ENCODE measurements at regions not wholly inside any gene's neighbourhood (a gene's known extent, or its start where the extent isn't known, plus 50 kb on each side); places are given as distances from the start of the nearest gene placed in this dataset.

DNA sequence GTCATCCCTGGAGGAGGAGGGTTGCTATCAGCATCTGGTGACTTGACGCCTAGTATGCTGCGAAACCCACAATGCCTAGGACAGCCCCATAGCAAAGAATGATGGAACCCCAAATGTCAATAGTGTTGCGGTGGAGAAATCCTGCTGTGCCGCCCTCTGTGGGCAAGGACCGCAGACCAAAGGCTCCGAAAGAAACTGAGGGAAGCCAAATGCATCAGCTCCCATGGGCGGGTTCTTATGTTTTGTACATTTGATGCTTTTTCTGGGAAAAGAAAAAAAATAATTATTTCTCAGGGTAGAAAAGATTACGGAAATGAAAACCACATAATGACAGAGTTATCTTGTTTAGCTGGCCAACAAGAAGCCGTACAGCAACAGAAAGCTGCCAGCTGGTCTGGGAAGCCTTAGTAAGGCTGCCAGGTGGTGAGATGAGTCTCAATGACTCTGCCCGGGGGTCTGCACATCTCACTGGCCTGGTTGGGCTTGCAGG is 95.0 kb upstream of the TBL1X start:
- Histone ChIP-seq H3K9ac (ENCODE audit: low read length) (no peak overlapping the region), H3K4me2 (ENCODE audit: low read depth, low read length, poor library complexity, severe bottlenecking) (no peak overlapping the region), H3K9me2 (replicated peaks; ENCODE audit: insufficient read depth, low read length) (no peaks in the 10 kb centered on the region), H3F3A (ENCODE audit: insufficient read depth) (no peaks in the 10 kb centered on the region), H3K27ac (ENCODE audit: low read depth, low read length) (no peak overlapping the region), H3K36me3 (ENCODE audit: low read length) (no peaks in the 10 kb centered on the region), H2AFZ (ENCODE audit: low read depth, low read length, severe bottlenecking) (no peak overlapping the region), H3K27me3 (ENCODE audit: low read length) (no peaks in the 10 kb centered on the region), H3K79me2 (ENCODE audit: insufficient read depth, low read length) (no peaks in the 10 kb centered on the region), H3K9me3 (ENCODE audit: insufficient read depth, low read length) (no peaks in the 10 kb centered on the region), H3K4me3 (ENCODE audit: insufficient read depth, low read length, poor library complexity, severe bottlenecking) (no peak overlapping the region), H4K20me1 (ENCODE audit: low read depth, low read length) (no peaks in the 10 kb centered on the region)
- TF ChIP-seq EZH2phosphoT487 (conservative IDR thresholded peaks at IDR 0.05; ENCODE audit: low read length) = no peak
- TF ChIP-seq, protein P1, sequence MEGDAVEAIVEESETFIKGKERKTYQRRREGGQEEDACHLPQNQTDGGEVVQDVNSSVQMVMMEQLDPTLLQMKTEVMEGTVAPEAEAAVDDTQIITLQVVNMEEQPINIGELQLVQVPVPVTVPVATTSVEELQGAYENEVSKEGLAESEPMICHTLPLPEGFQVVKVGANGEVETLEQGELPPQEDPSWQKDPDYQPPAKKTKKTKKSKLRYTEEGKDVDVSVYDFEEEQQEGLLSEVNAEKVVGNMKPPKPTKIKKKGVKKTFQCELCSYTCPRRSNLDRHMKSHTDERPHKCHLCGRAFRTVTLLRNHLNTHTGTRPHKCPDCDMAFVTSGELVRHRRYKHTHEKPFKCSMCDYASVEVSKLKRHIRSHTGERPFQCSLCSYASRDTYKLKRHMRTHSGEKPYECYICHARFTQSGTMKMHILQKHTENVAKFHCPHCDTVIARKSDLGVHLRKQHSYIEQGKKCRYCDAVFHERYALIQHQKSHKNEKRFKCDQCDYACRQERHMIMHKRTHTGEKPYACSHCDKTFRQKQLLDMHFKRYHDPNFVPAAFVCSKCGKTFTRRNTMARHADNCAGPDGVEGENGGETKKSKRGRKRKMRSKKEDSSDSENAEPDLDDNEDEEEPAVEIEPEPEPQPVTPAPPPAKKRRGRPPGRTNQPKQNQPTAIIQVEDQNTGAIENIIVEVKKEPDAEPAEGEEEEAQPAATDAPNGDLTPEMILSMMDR (IDR thresholded peaks at IDR 0.05; ENCODE audit: insufficient read depth, low read length, poor library complexity, severe bottlenecking) = no peak

DNA sequence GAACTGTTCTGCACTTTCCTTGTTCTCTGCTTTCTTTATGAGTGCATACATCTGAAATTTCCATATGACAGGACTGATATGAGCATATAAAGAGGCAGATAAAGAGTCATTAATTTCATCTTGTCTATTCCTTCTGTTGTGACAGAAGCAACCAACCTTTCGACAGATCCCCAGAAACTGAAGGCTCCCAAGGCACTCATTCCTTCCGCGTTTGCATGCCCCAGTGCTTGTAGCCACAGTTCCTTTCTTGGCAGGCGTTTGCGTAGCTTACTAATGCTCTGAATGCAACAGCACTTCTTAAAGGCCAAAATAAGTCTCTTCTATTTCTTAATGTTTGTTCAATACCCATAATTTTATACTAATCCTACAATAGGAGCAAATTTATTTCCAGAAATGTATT is 94.0 kb upstream of the TBL1X start:
- no peaks in the 10 kb centered on the region for H3K79me2 ChIP-seq (ENCODE audit: insufficient read depth, low read length)
- no peak overlapping the region for H3K27ac ChIP-seq (ENCODE audit: low read depth, low read length)
- H3K4me2 ChIP-seq (ENCODE audit: low read depth, low read length, poor library complexity, severe bottlenecking) = no peak overlapping the region
- H3K27me3 ChIP-seq (ENCODE audit: low read length) = no peaks in the 10 kb centered on the region
- H3K9ac ChIP-seq (ENCODE audit: low read length) = no peak overlapping the region
- H3K36me3 ChIP-seq (ENCODE audit: low read length) = no peaks in the 10 kb centered on the region
- no peak overlapping the region for H3K4me3 ChIP-seq (ENCODE audit: insufficient read depth, low read length, poor library complexity, severe bottlenecking)
- H3F3A ChIP-seq (ENCODE audit: insufficient read depth) = no peaks in the 10 kb centered on the region
- TF ChIP-seq, protein P1 (IDR thresholded peaks at IDR 0.05; ENCODE audit: insufficient read depth, low read length, poor library complexity, severe bottlenecking) = no peak
- TF ChIP-seq EZH2phosphoT487 (conservative IDR thresholded peaks at IDR 0.05; ENCODE audit: low read length) = no peak
- no peaks in the 10 kb centered on the region for H3K9me3 ChIP-seq (ENCODE audit: insufficient read depth, low read length)
- no peak overlapping the region for H2AFZ ChIP-seq (ENCODE audit: low read depth, low read length, severe bottlenecking)
- no peaks in the 10 kb centered on the region for H4K20me1 ChIP-seq (ENCODE audit: low read depth, low read length)
- H3K9me2 ChIP-seq (replicated peaks; ENCODE audit: insufficient read depth, low read length) = no peaks in the 10 kb centered on the region

- no peaks in the 10 kb centered on the region for H4K20me1 ChIP-seq (ENCODE audit: low read depth, low read length)
- H3K27ac ChIP-seq (ENCODE audit: low read depth, low read length) = no peak overlapping the region
- H3K4me3 ChIP-seq (ENCODE audit: insufficient read depth, low read length, poor library complexity, severe bottlenecking) = no peak overlapping the region
- H2AFZ ChIP-seq (ENCODE audit: low read depth, low read length, severe bottlenecking) = no peak overlapping the region
- H3K9me3 ChIP-seq (ENCODE audit: insufficient read depth, low read length) = no peaks in the 10 kb centered on the region
- H3K9me2 ChIP-seq (replicated peaks; ENCODE audit: insufficient read depth, low read length) = no peaks in the 10 kb centered on the region
- H3F3A ChIP-seq (ENCODE audit: insufficient read depth) = no peaks in the 10 kb centered on the region
- no peak overlapping the region for H3K4me2 ChIP-seq (ENCODE audit: low read depth, low read length, poor library complexity, severe bottlenecking)
- TF ChIP-seq, protein P1 (IDR thresholded peaks at IDR 0.05; ENCODE audit: insufficient read depth, low read length, poor library complexity, severe bottlenecking) = no peak
- TF ChIP-seq EZH2phosphoT487 (conservative IDR thresholded peaks at IDR 0.05; ENCODE audit: low read length) = no peak
- no peaks in the 10 kb centered on the region for H3K27me3 ChIP-seq (ENCODE audit: low read length)
- no peak overlapping the region for H3K9ac ChIP-seq (ENCODE audit: low read length)
- H3K79me2 ChIP-seq (ENCODE audit: insufficient read depth, low read length) = no peaks in the 10 kb centered on the region
- H3K36me3 ChIP-seq (ENCODE audit: low read length) = no peaks in the 10 kb centered on the region
Observed at GRCh38 chrX:9372866-9373265, 92.0 kb upstream of the TBL1X start.

Data from SU-DHL-6 (cell line).